ENCODE measurements at regions not wholly inside any gene's neighbourhood (a gene's known extent, or its start where the extent isn't known, plus 50 kb on each side); places are given as distances from the start of the nearest gene placed in this dataset.

GRCh38 chr10:75288140-75288711 lies 52.5 kb upstream of the COMTD1 start (continued):
- TF ChIP-seq ZNF462 (CRISPR knock-in tag; IDR thresholded peaks at IDR 0.05), result no peak

GRCh38 chr10:75287697-75288096 lies 51.9 kb upstream of the COMTD1 start:
- no peak overlapping the region for H3K27ac ChIP-seq (ENCODE audit: low read depth)
- H3K27me3 Mint-ChIP-seq (ENCODE audit: insufficient read depth, low read depth, poor library complexity), result peaks cover 17% of the 10 kb centered on the region
- no peak for ATAC-seq

More at GRCh38 chr10:75287697-75288096, 51.9 kb upstream of the COMTD1 start:
- Histone ChIP-seq H3K27me3 (ENCODE audit: insufficient read depth) (peaks cover 16% of the 10 kb centered on the region), H3K9me2 (ENCODE audit: insufficient read depth) (peaks cover 7% of the 10 kb centered on the region; the same call in 1 of the 2 replicates), H3K4me2 (no peak overlapping the region), H3K4me3 (no peak overlapping the region), H3K36me3 (ENCODE audit: insufficient read depth) (no peaks in the 10 kb centered on the region), H2AFZ (no peak overlapping the region), H4K20me1 (replicated peaks; ENCODE audit: insufficient read depth) (no peaks in the 10 kb centered on the region), H3K79me2 (replicated peaks; ENCODE audit: insufficient read depth) (no peaks in the 10 kb centered on the region), H3K4me1 (ENCODE audit: insufficient read depth) (peaks cover 8% of the 10 kb centered on the region), H3F3A (replicated peaks; ENCODE audit: low read depth) (no peaks in the 10 kb centered on the region)
- no peak for TF ChIP-seq NANOG (IDR thresholded peaks at IDR 0.05; ENCODE audit: borderline replicate concordance)
- no peak for TF ChIP-seq ETS1 (IDR thresholded peaks at IDR 0.05)
- TF ChIP-seq EZH2 (IDR thresholded peaks at IDR 0.05; ENCODE audit: low read depth, unreplicated experiment), result no peak
- TF ChIP-seq CTCF (conservative IDR thresholded peaks at IDR 0.05; ENCODE audit: low read depth in 2 of 2), result no peak
- no peak for TF ChIP-seq JUNB (IDR thresholded peaks at IDR 0.05; ENCODE audit: unreplicated experiment)
- no peak overlapping the region for H3K4me3 Mint-ChIP-seq
- H3K27ac Mint-ChIP-seq, result no peak overlapping the region
- no peak for DNase-seq (ENCODE audit: low spot score)
- H3K4me1 Mint-ChIP-seq, result peaks cover 19% of the 10 kb centered on the region
- H3K9me3 Mint-ChIP-seq, result no peaks in the 10 kb centered on the region; the same call in 2 of the 3 replicates
- no peaks in the 10 kb centered on the region for H3K36me3 Mint-ChIP-seq (ENCODE audit: low read depth)
